H9 (cell line): ENCODE measurements at regions not wholly inside any gene's neighbourhood (a gene's known extent, or its start where the extent isn't known, plus 50 kb on each side); places are given as distances from the start of the nearest gene placed in this dataset.

Experiments
- DNase-seq: peaks from one replicate; pipeline ENCODE4 v3.0.0-alpha.2; 2017
- H2AFZ ChIP-seq: one replicate; pipeline ENCODE4 v1.6.1; 2013; ENCODE audit warnings: mild to moderate bottlenecking, low read length, control low read depth, moderate library complexity
- H2AK5ac ChIP-seq: 2 replicates; pipeline ENCODE4 v1.6.1; 2013; ENCODE audit warnings: low read length, control low read depth, mixed read lengths; ENCODE audit not compliant: insufficient read length
- H2BK120ac ChIP-seq: one replicate; pipeline ENCODE4 v1.6.1; 2013; ENCODE audit warnings: low read depth, mild to moderate bottlenecking, low read length, control low read depth, inconsistent platforms; ENCODE audit not compliant: poor library complexity, severe bottlenecking
- H2BK12ac ChIP-seq: 2 replicates; pipeline ENCODE4 v1.6.1; 2013; ENCODE audit warnings: low read length, control low read depth, mixed read lengths, low read depth; ENCODE audit not compliant: insufficient read length
- H2BK15ac ChIP-seq: 2 replicates; pipeline ENCODE4 v1.6.1; 2013; ENCODE audit warnings: low read depth, low read length, control low read depth
- H2BK20ac ChIP-seq: one replicate; pipeline ENCODE4 v1.6.1; 2013; ENCODE audit warnings: low read depth, mild to moderate bottlenecking, low read length, control low read depth, inconsistent platforms; ENCODE audit not compliant: poor library complexity, severe bottlenecking
- H2BK5ac ChIP-seq: 2 replicates; pipeline ENCODE4 v1.6.1; 2013; ENCODE audit warnings: low read length, control low read depth, mixed read lengths; ENCODE audit not compliant: insufficient read length
- H3K14ac ChIP-seq: 2 replicates; pipeline ENCODE4 v1.6.1; 2013; ENCODE audit warnings: low read length, control low read depth; ENCODE audit not compliant: insufficient read depth
- H3K18ac ChIP-seq: 2 replicates; pipeline ENCODE4 v1.6.1; 2013; ENCODE audit warnings: low read depth, mild to moderate bottlenecking, mixed read lengths, low read length, control low read depth; ENCODE audit not compliant: insufficient read length
- H3K23ac ChIP-seq: 2 replicates; pipeline ENCODE4 v1.6.1; 2013; ENCODE audit warnings: low read length, control low read depth, mixed read lengths, low read depth; ENCODE audit not compliant: insufficient read length
- H3K23me2 ChIP-seq: 2 replicates; pipeline ENCODE4 v1.6.1; 2013; ENCODE audit warnings: low read depth, mild to moderate bottlenecking, mixed read lengths, low read length, control low read depth; ENCODE audit not compliant: insufficient read length, poor library complexity, severe bottlenecking
- H3K27ac ChIP-seq: 2 replicates; pipeline ENCODE4 v1.5.1; 2013; ENCODE audit warnings: low read length, control low read depth, mixed read lengths, low read depth; ENCODE audit not compliant: insufficient read length
- H3K27me3 ChIP-seq: 2 replicates; pipeline ENCODE4 v1.6.1; 2013; ENCODE audit warnings: low read length, control low read depth, inconsistent platforms; ENCODE audit not compliant: insufficient read depth
- H3K4ac ChIP-seq: 2 replicates; pipeline ENCODE4 v1.6.1; 2013; ENCODE audit warnings: low read depth, mild to moderate bottlenecking, control low read depth, inconsistent platforms, low read length, moderate library complexity
- H3K4me1 ChIP-seq: 2 replicates; pipeline ENCODE4 v1.6.1; 2013; ENCODE audit warnings: low read length, control low read depth, inconsistent platforms; ENCODE audit not compliant: insufficient read depth
- H3K4me2 ChIP-seq: 2 replicates; pipeline ENCODE4 v1.6.1; 2013; ENCODE audit warnings: low read length, control low read depth, mixed read lengths; ENCODE audit not compliant: insufficient read length, insufficient read depth
- H3K56ac ChIP-seq: 2 replicates; pipeline ENCODE4 v1.6.1; 2013; ENCODE audit warnings: low read depth, mild to moderate bottlenecking, mixed read lengths, low read length, control low read depth; ENCODE audit not compliant: insufficient read length
- H3K79me1 ChIP-seq: 2 replicates; pipeline ENCODE4 v1.6.1; 2013; ENCODE audit warnings: low read depth, mild to moderate bottlenecking, moderate library complexity, low read length, control low read depth, inconsistent platforms; ENCODE audit not compliant: insufficient read depth, poor library complexity, severe bottlenecking
- H3K79me2 ChIP-seq: 2 replicates; pipeline ENCODE4 v1.6.1; 2013; ENCODE audit warnings: low read length, control low read depth, inconsistent platforms; ENCODE audit not compliant: insufficient read depth
- H3K9ac ChIP-seq: 2 replicates; pipeline ENCODE4 v1.6.1; 2013; ENCODE audit warnings: low read length, control low read depth, mixed read lengths; ENCODE audit not compliant: insufficient read length; ENCODE audit errors: extremely low read depth
- H3K9me3 ChIP-seq: one replicate; pipeline ENCODE4 v1.6.1; 2013; ENCODE audit warnings: low read depth, low read length, inconsistent platforms; ENCODE audit not compliant: control insufficient read depth
- H3T11ph ChIP-seq: one replicate; pipeline ENCODE4 v1.6.1; 2013; ENCODE audit warnings: mild to moderate bottlenecking, low read length, control low read depth, inconsistent platforms
- H4K20me1 ChIP-seq: one replicate; pipeline ENCODE4 v1.6.1; 2013; ENCODE audit not compliant: control insufficient read depth, insufficient read length, insufficient read depth
- H4K5ac ChIP-seq: 2 replicates; pipeline ENCODE4 v1.6.1; 2013; ENCODE audit warnings: low read depth, mild to moderate bottlenecking, mixed read lengths, low read length, control low read depth; ENCODE audit not compliant: insufficient read length
- H4K8ac ChIP-seq: replicated peaks from 2 replicates; pipeline ENCODE4 v1.6.1; 2013; ENCODE audit warnings: low read length, control low read depth, mixed read lengths, low read depth; ENCODE audit not compliant: insufficient read length
- H4K91ac ChIP-seq: 2 replicates; pipeline ENCODE4 v1.6.1; 2013; ENCODE audit warnings: low read depth, mild to moderate bottlenecking, moderate library complexity, mixed read lengths, low read length, control low read depth; ENCODE audit not compliant: insufficient read length
- H3K27ac Mint-ChIP-seq, 3 experiments: 2 replicates in 2 of 3; 3 replicates in 1 of 3; pipeline ENCODE4 v1.8.0; 2020 to 2021; ENCODE audit warnings: mixed read lengths in 3 of 3, mild to moderate bottlenecking in 1 of 3, moderate library complexity in 1 of 3
- H3K27me3 Mint-ChIP-seq: 2 replicates; pipeline ENCODE4 v1.8.0; 2021; ENCODE audit warnings: low read depth, mild to moderate bottlenecking, moderate library complexity, mixed read lengths
- H3K36me3 Mint-ChIP-seq, 3 experiments: 2 replicates in 2 of 3; 3 replicates in 1 of 3; pipeline ENCODE4 v1.8.0; 2020 to 2021; ENCODE audit warnings: low read depth in 3 of 3, mixed read lengths in 3 of 3; ENCODE audit not compliant: insufficient read depth in 1 of 3
- H3K4me1 Mint-ChIP-seq, 2 experiments: 2 replicates each; pipeline ENCODE4 v1.8.0; 2020; ENCODE audit warnings: mixed read lengths in 2 of 2
- H3K4me3 Mint-ChIP-seq, 2 experiments: 2 replicates in 1 of 2; 3 replicates in 1 of 2; pipeline ENCODE4 v1.8.0; 2020 to 2021; ENCODE audit warnings: mild to moderate bottlenecking in 2 of 2, mixed read lengths in 2 of 2, moderate library complexity in 1 of 2
- H3K9me3 Mint-ChIP-seq, 2 experiments: 2 replicates in 1 of 2; 3 replicates in 1 of 2; pipeline ENCODE4 v1.8.0; 2020; ENCODE audit warnings: mild to moderate bottlenecking in 2 of 2, mixed read lengths in 2 of 2, moderate library complexity in 1 of 2
- CTCF ChIP-seq: fragments of 200-600 bp; sonication (generic); conservative IDR thresholded peaks from 3 replicates; pipeline ENCODE4 v1.8.0; 2021; ENCODE audit warnings: antibody characterized with exemption, mild to moderate bottlenecking
- WGBS: extraction: QIAGEN DNeasy Blood & Tissue Kit; methylation state at CpG from one replicate; pipeline ENCODE4 v1.1.7; 2013; ENCODE audit warnings: missing lambda C conversion rate, low lambda C conversion rate, mixed read lengths; ENCODE audit not compliant: insufficient read length; ENCODE audit errors: extremely low coverage; 5-methylcytosine and 5-hydroxymethylcytosine counted together

GRCh38 chr7:47643716-47644400 lies 61.9 kb upstream of the TNS3 start:
- H4K8ac ChIP-seq, result no peak overlapping the region
- peaks cover 6 to 12% of the 10 kb centered on the region in 2 experiments for H3K9me3 Mint-ChIP-seq
- H3K27ac ChIP-seq, result no peak overlapping the region
- WGBS, result no CpG with 5 or more reads among the region's 4 CpGs
- peaks cover 0 to 12% (median 4%) of the 10 kb centered on the region in 3 experiments; a peak in 5 of 7 replicates for H3K36me3 Mint-ChIP-seq
- no peak overlapping the region for H2BK5ac ChIP-seq
- no peak overlapping the region for H4K91ac ChIP-seq
- no peak overlapping the region for H2BK15ac ChIP-seq
- H3K23me2 ChIP-seq, result no peaks in the 10 kb centered on the region
- peaks cover 5% of the 10 kb centered on the region; the same call in 1 of the 2 replicates for H3K27me3 Mint-ChIP-seq
- H2BK20ac ChIP-seq, result no peak overlapping the region
- no peak overlapping the region for H3K23ac ChIP-seq
- no peaks in the 10 kb centered on the region for H4K20me1 ChIP-seq
- H3K4me1 Mint-ChIP-seq, result peaks cover 18 to 26% of the 10 kb centered on the region in 2 experiments
- no peak overlapping the region for H4K5ac ChIP-seq
- no peak for TF ChIP-seq CTCF
- H3K56ac ChIP-seq, result no peak overlapping the region
- H2BK120ac ChIP-seq, result no peak overlapping the region
- no peak overlapping the region for H3T11ph ChIP-seq
- no peak overlapping the region for H3K4me2 ChIP-seq
- H3K18ac ChIP-seq, result no peak overlapping the region
- no peaks in the 10 kb centered on the region for H3K79me2 ChIP-seq
- no peaks in the 10 kb centered on the region for H3K79me1 ChIP-seq
- no peak overlapping the region for H2BK12ac ChIP-seq
- H2AFZ ChIP-seq, result no peak overlapping the region
- peaks cover 3% of the 10 kb centered on the region; the same call in 1 of the 2 replicates for H3K4me1 ChIP-seq
- no peak overlapping the region for H3K4ac ChIP-seq
- H2AK5ac ChIP-seq, result no peak overlapping the region
- H3K14ac ChIP-seq, result no peak overlapping the region
- no peak overlapping the region for H3K4me3 Mint-ChIP-seq
- H3K27ac Mint-ChIP-seq, result no peak overlapping the region; a peak in 1 of 7 replicates
- H3K27me3 ChIP-seq, result no peaks in the 10 kb centered on the region
- H3K9me3 ChIP-seq, result no peaks in the 10 kb centered on the region
- no peak overlapping the region for H3K9ac ChIP-seq
- no peak for DNase-seq
